ENCODE measurements at regions not wholly inside any gene's neighbourhood (a gene's known extent, or its start where the extent isn't known, plus 50 kb on each side); places are given as distances from the start of the nearest gene placed in this dataset.

GRCh38 chr10:118458957-118459641 lies 117.0 kb upstream of the FAM204A start:
- Histone ChIP-seq H3K9me3 (ENCODE audit: control insufficient read depth, insufficient read depth, low read depth, low read length) (no peaks in the 10 kb centered on the region), H3K27me3 (ENCODE audit: control insufficient read depth, insufficient read depth, low read length) (peaks cover 33% of the 10 kb centered on the region), H3K4me3 (ENCODE audit: low read depth in 2 of 2, low read length in 2 of 2) (no peak overlapping the region), H3K27ac (ENCODE audit: low read length) (no peak overlapping the region), H3K4me1 (ENCODE audit: control insufficient read depth, insufficient read depth, low read length) (0 out of 2 replicates have a peak, but pooled peaks cover 4% of the 10 kb centered on the region), H3K36me3 (ENCODE audit: control insufficient read depth, insufficient read depth, low read length) (no peaks in the 10 kb centered on the region)
- in situ Hi-C loops (cut with HindIII; ENCODE audit: low pct_unique_long_range_greater_than_20kb, low sequenced_read_pairs), result no loop called here
- CTCF ChIA-PET, result interaction anchor here (0.6 to 1.0 kb wide), 4 partner anchors 87 to 443 kb away, joined by 3 to 7 read pairs (median 3); no protein-coding TSS in a partner anchor
- DNase-seq (ENCODE audit: low read depth, low spot score) (no peak), ATAC-seq (no peak)
- TF ChIP-seq, protein P1, sequence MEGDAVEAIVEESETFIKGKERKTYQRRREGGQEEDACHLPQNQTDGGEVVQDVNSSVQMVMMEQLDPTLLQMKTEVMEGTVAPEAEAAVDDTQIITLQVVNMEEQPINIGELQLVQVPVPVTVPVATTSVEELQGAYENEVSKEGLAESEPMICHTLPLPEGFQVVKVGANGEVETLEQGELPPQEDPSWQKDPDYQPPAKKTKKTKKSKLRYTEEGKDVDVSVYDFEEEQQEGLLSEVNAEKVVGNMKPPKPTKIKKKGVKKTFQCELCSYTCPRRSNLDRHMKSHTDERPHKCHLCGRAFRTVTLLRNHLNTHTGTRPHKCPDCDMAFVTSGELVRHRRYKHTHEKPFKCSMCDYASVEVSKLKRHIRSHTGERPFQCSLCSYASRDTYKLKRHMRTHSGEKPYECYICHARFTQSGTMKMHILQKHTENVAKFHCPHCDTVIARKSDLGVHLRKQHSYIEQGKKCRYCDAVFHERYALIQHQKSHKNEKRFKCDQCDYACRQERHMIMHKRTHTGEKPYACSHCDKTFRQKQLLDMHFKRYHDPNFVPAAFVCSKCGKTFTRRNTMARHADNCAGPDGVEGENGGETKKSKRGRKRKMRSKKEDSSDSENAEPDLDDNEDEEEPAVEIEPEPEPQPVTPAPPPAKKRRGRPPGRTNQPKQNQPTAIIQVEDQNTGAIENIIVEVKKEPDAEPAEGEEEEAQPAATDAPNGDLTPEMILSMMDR (IDR thresholded peaks at IDR 0.05), result no peak
- TF ChIP-seq POLR2AphosphoS5 (IDR thresholded peaks at IDR 0.05; ENCODE audit: low read depth, low read length), result no peak
- TF ChIP-seq, protein P2, sequence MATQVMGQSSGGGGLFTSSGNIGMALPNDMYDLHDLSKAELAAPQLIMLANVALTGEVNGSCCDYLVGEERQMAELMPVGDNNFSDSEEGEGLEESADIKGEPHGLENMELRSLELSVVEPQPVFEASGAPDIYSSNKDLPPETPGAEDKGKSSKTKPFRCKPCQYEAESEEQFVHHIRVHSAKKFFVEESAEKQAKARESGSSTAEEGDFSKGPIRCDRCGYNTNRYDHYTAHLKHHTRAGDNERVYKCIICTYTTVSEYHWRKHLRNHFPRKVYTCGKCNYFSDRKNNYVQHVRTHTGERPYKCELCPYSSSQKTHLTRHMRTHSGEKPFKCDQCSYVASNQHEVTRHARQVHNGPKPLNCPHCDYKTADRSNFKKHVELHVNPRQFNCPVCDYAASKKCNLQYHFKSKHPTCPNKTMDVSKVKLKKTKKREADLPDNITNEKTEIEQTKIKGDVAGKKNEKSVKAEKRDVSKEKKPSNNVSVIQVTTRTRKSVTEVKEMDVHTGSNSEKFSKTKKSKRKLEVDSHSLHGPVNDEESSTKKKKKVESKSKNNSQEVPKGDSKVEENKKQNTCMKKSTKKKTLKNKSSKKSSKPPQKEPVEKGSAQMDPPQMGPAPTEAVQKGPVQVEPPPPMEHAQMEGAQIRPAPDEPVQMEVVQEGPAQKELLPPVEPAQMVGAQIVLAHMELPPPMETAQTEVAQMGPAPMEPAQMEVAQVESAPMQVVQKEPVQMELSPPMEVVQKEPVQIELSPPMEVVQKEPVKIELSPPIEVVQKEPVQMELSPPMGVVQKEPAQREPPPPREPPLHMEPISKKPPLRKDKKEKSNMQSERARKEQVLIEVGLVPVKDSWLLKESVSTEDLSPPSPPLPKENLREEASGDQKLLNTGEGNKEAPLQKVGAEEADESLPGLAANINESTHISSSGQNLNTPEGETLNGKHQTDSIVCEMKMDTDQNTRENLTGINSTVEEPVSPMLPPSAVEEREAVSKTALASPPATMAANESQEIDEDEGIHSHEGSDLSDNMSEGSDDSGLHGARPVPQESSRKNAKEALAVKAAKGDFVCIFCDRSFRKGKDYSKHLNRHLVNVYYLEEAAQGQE (IDR thresholded peaks at IDR 0.05; ENCODE audit: insufficient read depth in 1 of 2, low read depth in 2 of 2, low read length in 1 of 2), result no peak
- TF ChIP-seq TCF7L2 (IDR thresholded peaks at IDR 0.05; ENCODE audit: low read depth, low read length), result no peak
- no peak for TF ChIP-seq SIN3A (IDR thresholded peaks at IDR 0.05; ENCODE audit: borderline replicate concordance, insufficient read depth, low read depth, low read length)
- no TSS peak for BruUV-seq (replicated peaks)
- intact Hi-C loops (cut with micrococcal nuclease; ENCODE audit: unreplicated experiment), result loop anchor here (1.0 kb wide), 1 partner anchor 963 kb away; no protein-coding TSS in a partner anchor
- POLR2A ChIA-PET, result no interaction called here

GRCh38 chr10:118457824-118458428 lies 115.8 kb upstream of the FAM204A start:
- H3K27ac ChIP-seq (ENCODE audit: low read length), result no peak overlapping the region
- intact Hi-C loops (cut with micrococcal nuclease; ENCODE audit: unreplicated experiment), result no loop called here
- H3K36me3 ChIP-seq (ENCODE audit: control insufficient read depth, insufficient read depth, low read length), result no peaks in the 10 kb centered on the region
- BruUV-seq (replicated peaks), result no TSS peak
- H3K4me1 ChIP-seq (ENCODE audit: control insufficient read depth, insufficient read depth, low read length), result 0 out of 2 replicates have a peak, but pooled peaks cover 4% of the 10 kb centered on the region
- ATAC-seq, result no peak
- H3K9me3 ChIP-seq (ENCODE audit: control insufficient read depth, insufficient read depth, low read depth, low read length), result no peaks in the 10 kb centered on the region
- TF ChIP-seq TCF7L2 (IDR thresholded peaks at IDR 0.05; ENCODE audit: low read depth, low read length) (no peak), POLR2AphosphoS5 (IDR thresholded peaks at IDR 0.05; ENCODE audit: low read depth, low read length) (no peak), SIN3A (IDR thresholded peaks at IDR 0.05; ENCODE audit: borderline replicate concordance, insufficient read depth, low read depth, low read length) (no peak)
- TF ChIP-seq, protein P1 (IDR thresholded peaks at IDR 0.05), result no peak
- TF ChIP-seq, protein P2 (IDR thresholded peaks at IDR 0.05; ENCODE audit: insufficient read depth in 1 of 2, low read depth in 2 of 2, low read length in 1 of 2), result no peak
- H3K27me3 ChIP-seq (ENCODE audit: control insufficient read depth, insufficient read depth, low read length), result peaks cover 37% of the 10 kb centered on the region
- ChIA-PET CTCF (interaction anchor here (0.6 to 0.7 kb wide), 3 partner anchors 45 to 90 kb away, joined by 3 read pairs; no protein-coding TSS in a partner anchor), POLR2A (interaction anchor here (0.5 kb wide), 1 partner anchor 45 kb away, joined by 3 read pairs; no protein-coding TSS in a partner anchor)
- in situ Hi-C loops (cut with HindIII; ENCODE audit: low pct_unique_long_range_greater_than_20kb, low sequenced_read_pairs), result no loop called here
- no peak for DNase-seq (ENCODE audit: low read depth, low spot score)
- no peak overlapping the region for H3K4me3 ChIP-seq (ENCODE audit: low read depth in 2 of 2, low read length in 2 of 2)
